Prostate gland (tissue), 2 donors: ENCODE measurements at regions not wholly inside any gene's neighbourhood (a gene's known extent, or its start where the extent isn't known, plus 50 kb on each side); places are given as distances from the start of the nearest gene placed in this dataset.
"Not testable (repeated sequence)": the region's sequence is repeated elsewhere in the genome, so short reads cannot be mapped to it uniquely, and the experiment has no call there.

Experiments
- DNase-seq: peaks from one replicate; pipeline ENCODE4 v3.0.0-alpha.2; 2019; ENCODE audit warnings: low spot score
- H3K27ac ChIP-seq, 2 donors: fragments of 200-600 bp; sonication (generic); 2 replicates each; pipeline ENCODE4 v1.5.1; 2017 to 2019
- H3K27me3 ChIP-seq: fragments of 200-600 bp; sonication (generic); replicated peaks from 2 replicates; pipeline ENCODE4 v1.5.1; 2019; ENCODE audit not compliant: insufficient read depth
- H3K36me3 ChIP-seq, 2 donors: fragments of 200-600 bp; sonication (generic); 1 replicate in 1 of 2; 2 replicates in 1 of 2; pipeline versions ENCODE4 v1.5.1 to v1.8.1; 2017 to 2019
- H3K4me1 ChIP-seq: fragments of 200-600 bp; sonication (generic); replicated peaks from 2 replicates; pipeline ENCODE4 v1.5.1; 2019
- H3K4me3 ChIP-seq, 2 donors: fragments of 200-600 bp; sonication (generic); 2 replicates each; pipeline ENCODE4 v1.5.1; 2017 to 2019
- H3K9me3 ChIP-seq: fragments of 200-600 bp; sonication (generic); 2 replicates; pipeline ENCODE4 v1.5.1; 2017
- CTCF ChIP-seq, 4 experiments: fragments of 200-600 bp in 2 of 4; fragments of 450-650 bp in 2 of 4; sonication (generic) in 2 of 4; IDR thresholded peaks; 1 replicate in 3 of 4; 2 replicates in 1 of 4; pipeline ENCODE4 v1.5.1; 2016 to 2019; ENCODE audit warnings: antibody characterized with exemption in 4 of 4, mild to moderate bottlenecking in 2 of 4, moderate library complexity in 2 of 4
- POLR2A ChIP-seq: fragments of 450-650 bp; IDR thresholded peaks from one replicate; pipeline ENCODE4 v1.6.1; 2016; ENCODE audit warnings: antibody characterized with exemption, mild to moderate bottlenecking
- POLR2AphosphoS5 ChIP-seq: sonication (generic); formaldehyde crosslinking; IDR thresholded peaks from one replicate; pipeline ENCODE4 v1.6.1; 2017; ENCODE audit warnings: antibody characterized with exemption
- WGBS: methylation state at CpG from one replicate; pipeline ENCODE4 v1.1.5; 2018; 5-methylcytosine and 5-hydroxymethylcytosine counted together
- intact Hi-C: fragments of 100-400 bp; cut with DNase I; formaldehyde crosslinking; loops from one replicate; pipeline ENCODE4 v1.14.2; 2022

- no peaks in the 10 kb centered on the region for H3K36me3 ChIP-seq
- TF ChIP-seq POLR2AphosphoS5 = no peak
- TF ChIP-seq CTCF (IDR thresholded peaks at IDR 0.05) = no peak
- 92% methylated on average over 1 of the region's 1 CpG for WGBS
- no peak overlapping the region for H3K4me3 ChIP-seq
- H3K4me1 ChIP-seq = no peaks in the 10 kb centered on the region
- H3K27me3 ChIP-seq = no peaks in the 10 kb centered on the region
- intact Hi-C loops = no loop called here
- no peak for DNase-seq
- H3K9me3 ChIP-seq = no peaks in the 10 kb centered on the region
- no peak overlapping the region for H3K27ac ChIP-seq
These were observed 150.6 kb upstream of the ATP10B start for GRCh38 chr5:161002571-161003074.

- Histone ChIP-seq H3K36me3 (no peaks in the 10 kb centered on the region), H3K27ac (no peak overlapping the region), H3K4me3 (no peak overlapping the region), H3K4me1 (no peaks in the 10 kb centered on the region), H3K9me3 (no peaks in the 10 kb centered on the region), H3K27me3 (no peaks in the 10 kb centered on the region)
- no peak for DNase-seq
- intact Hi-C loops = no loop called here
- TF ChIP-seq POLR2A (no peak), CTCF (IDR thresholded peaks at IDR 0.05) (no peak), POLR2AphosphoS5 (no peak)
- 100% methylated on average over 1 of the region's 1 CpG for WGBS
These were observed 149.6 kb upstream of the ATP10B start for GRCh38 chr5:161001604-161002003.

DNA sequence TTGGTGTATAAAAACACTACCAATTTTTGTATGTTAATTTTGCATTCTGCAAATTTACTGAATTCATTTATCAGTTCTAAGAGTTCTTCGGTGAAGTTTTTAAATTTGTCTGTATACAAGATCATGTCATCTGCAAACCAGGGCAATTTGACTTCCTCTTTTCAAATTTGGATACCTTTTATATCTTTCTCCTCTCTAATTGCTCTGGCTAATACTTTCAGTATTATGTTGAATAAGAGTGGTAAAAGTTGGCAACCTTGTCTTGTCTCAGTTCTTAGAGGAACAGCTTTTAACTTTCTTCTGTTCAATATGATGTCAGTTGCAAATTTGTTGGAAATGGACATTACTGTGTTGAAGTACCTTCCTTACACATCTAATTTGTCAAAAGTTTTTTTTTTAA lies 149.1 kb upstream of the ATP10B start:
- intact Hi-C loops, DNase-seq, H3K4me3 ChIP-seq, H3K9me3 ChIP-seq, H3K27me3 ChIP-seq, H3K36me3 ChIP-seq, H3K27ac ChIP-seq, H3K4me1 ChIP-seq: not testable (repeated sequence)
- 85% methylated on average over 1 of the region's 1 CpG for WGBS

DNA sequence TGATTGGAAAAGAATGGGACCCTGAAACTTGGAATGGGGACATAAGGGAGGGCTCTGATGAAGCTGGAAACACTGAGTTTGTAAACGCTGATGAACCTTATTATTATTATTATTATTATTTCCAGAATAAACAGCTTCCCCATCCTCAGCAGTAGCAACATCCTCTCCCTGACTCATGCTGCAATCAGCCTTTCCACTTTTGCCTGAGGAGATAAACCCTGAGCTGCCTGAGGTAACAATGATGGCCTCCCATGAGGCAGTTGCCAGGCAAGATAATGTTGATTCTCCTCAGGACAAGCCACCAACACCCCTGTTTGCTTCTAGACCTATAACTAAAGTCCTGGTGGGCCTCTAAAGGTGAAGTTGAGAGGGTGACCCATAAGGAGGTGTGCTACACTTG lies 139.2 kb upstream of the ATP10B start:
- H3K27ac ChIP-seq = no peak overlapping the region
- no peak for DNase-seq
- H3K4me1 ChIP-seq = no peaks in the 10 kb centered on the region
- H3K36me3 ChIP-seq = no peaks in the 10 kb centered on the region
- H3K27me3 ChIP-seq = no peaks in the 10 kb centered on the region
- H3K4me3 ChIP-seq = no peak overlapping the region
- intact Hi-C loops = no loop called here
- no peaks in the 10 kb centered on the region for H3K9me3 ChIP-seq
- WGBS = 90% methylated on average over 1 of the region's 1 CpG
- TF ChIP-seq POLR2AphosphoS5 (no peak), CTCF (IDR thresholded peaks at IDR 0.05) (no peak), POLR2A (no peak)

DNA sequence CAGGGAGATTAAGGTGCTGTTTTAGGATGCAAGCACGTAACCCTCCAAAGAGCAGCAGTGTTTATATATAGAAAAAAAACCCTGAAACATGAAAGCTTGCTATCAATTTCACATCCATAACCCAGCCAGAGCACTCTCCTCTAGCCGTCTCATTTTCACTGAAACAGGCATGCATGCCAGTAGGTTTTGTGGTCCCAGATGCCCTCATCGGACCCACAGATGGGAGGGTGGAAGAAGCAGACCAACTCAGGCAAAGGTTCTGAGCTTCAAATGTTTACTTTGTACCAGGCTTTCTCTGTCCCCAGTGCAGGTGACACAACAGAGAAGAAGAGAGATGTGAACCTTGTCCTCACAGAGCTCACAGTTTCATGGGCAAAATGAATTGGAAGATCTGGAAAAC lies 127.4 kb upstream of the ATP10B start:
- DNase-seq = no peak
- Histone ChIP-seq H3K36me3 (no peaks in the 10 kb centered on the region), H3K27me3 (no peaks in the 10 kb centered on the region), H3K27ac (no peak overlapping the region), H3K9me3 (no peaks in the 10 kb centered on the region), H3K4me1 (no peaks in the 10 kb centered on the region), H3K4me3 (no peak overlapping the region)
- intact Hi-C loops = no loop called here
- 50% methylated on average over 3 of the region's 3 CpGs for WGBS
- TF ChIP-seq POLR2A (no peak), CTCF (IDR thresholded peaks at IDR 0.05) (no peak), POLR2AphosphoS5 (no peak)
